DND-41 (cell line): ENCODE measurements at regions not wholly inside any gene's neighbourhood (a gene's known extent, or its start where the extent isn't known, plus 50 kb on each side); places are given as distances from the start of the nearest gene placed in this dataset.

ENCODE experiments used
- ATAC-seq: fragments of 200-7000 bp; cut with Tn5 transposase; 3 replicates; pipeline ENCODE4 v1.9.1; 2021; ENCODE audit warnings: low read depth; ENCODE audit not compliant: insufficient read depth
- DNase-seq: peaks from one replicate; pipeline ENCODE4 v3.0.0-alpha.2; 2020
- H2AFZ ChIP-seq: 2 replicates; pipeline ENCODE4 v1.6.0; 2012; ENCODE audit warnings: low read depth, low read length
- H3K27ac ChIP-seq: 2 replicates; pipeline ENCODE4 v1.5.1; 2012; ENCODE audit warnings: low read length, inconsistent platforms
- H3K27me3 ChIP-seq: fragments of 200-600 bp; sonication (generic); 2 replicates; pipeline ENCODE4 v1.6.0; 2012; ENCODE audit warnings: low read length, mild to moderate bottlenecking, inconsistent platforms; ENCODE audit not compliant: insufficient read depth, poor library complexity
- H3K36me3 ChIP-seq: 2 replicates; pipeline ENCODE4 v1.5.1; 2012; ENCODE audit warnings: low read length, inconsistent platforms; ENCODE audit not compliant: insufficient read depth
- H3K4me1 ChIP-seq: 2 replicates; pipeline ENCODE4 v1.5.1; 2012; ENCODE audit warnings: mild to moderate bottlenecking, low read length; ENCODE audit not compliant: insufficient read depth
- H3K4me2 ChIP-seq: 2 replicates; pipeline ENCODE4 v1.6.0; 2012; ENCODE audit warnings: mild to moderate bottlenecking, moderate library complexity, low read length, inconsistent platforms; ENCODE audit not compliant: insufficient read depth
- H3K4me3 ChIP-seq, 2 experiments: fragments of 200-600 bp in 1 of 2; shearing (Covaris generic) in 1 of 2; 2 replicates each; pipeline ENCODE4 v1.5.1; 2012 to 2016; ENCODE audit warnings: inconsistent platforms in 2 of 2, low read length in 2 of 2, mild to moderate bottlenecking in 2 of 2, low read depth in 1 of 2, moderate library complexity in 1 of 2
- H3K79me2 ChIP-seq: 2 replicates; pipeline ENCODE4 v1.6.0; 2012; ENCODE audit warnings: low read length, inconsistent platforms; ENCODE audit not compliant: insufficient read depth
- H3K9ac ChIP-seq: 2 replicates; pipeline ENCODE4 v1.6.0; 2012; ENCODE audit warnings: low read depth, mild to moderate bottlenecking, inconsistent platforms, low read length, moderate library complexity
- H3K9me3 ChIP-seq: 2 replicates; pipeline ENCODE4 v1.5.1; 2012; ENCODE audit warnings: low read length, moderate library complexity, mild to moderate bottlenecking, inconsistent platforms; ENCODE audit not compliant: insufficient read depth, severe bottlenecking
- H4K20me1 ChIP-seq: 2 replicates; pipeline ENCODE4 v1.6.0; 2012; ENCODE audit warnings: low read length; ENCODE audit not compliant: insufficient read depth
- CTCF ChIP-seq: IDR thresholded peaks from 2 replicates; pipeline ENCODE4 v1.5.1; 2012; ENCODE audit warnings: borderline replicate concordance, low read length, moderate library complexity, mild to moderate bottlenecking; ENCODE audit not compliant: poor library complexity, severe bottlenecking; ENCODE audit errors: extremely low read depth
- EZH2 ChIP-seq: IDR thresholded peaks from 3 replicates; pipeline ENCODE4 v1.6.1; 2012; ENCODE audit warnings: borderline replicate concordance, low read depth, mild to moderate bottlenecking, moderate library complexity, low read length, inconsistent platforms; ENCODE audit not compliant: severe bottlenecking

GRCh38 chr18:38067821-38068220, 502.2 kb upstream of the CELF4 start:
- H3K36me3 ChIP-seq: no peaks in the 10 kb centered on the region
- H3K4me3 ChIP-seq: no peak overlapping the region
- ATAC-seq (no peak), DNase-seq (no peak)
- H4K20me1 ChIP-seq: no peaks in the 10 kb centered on the region
- no peak overlapping the region for H3K9ac ChIP-seq
- H3K4me1 ChIP-seq: no peaks in the 10 kb centered on the region
- TF ChIP-seq CTCF (no peak), EZH2 (no peak)
- no peak overlapping the region for H3K4me2 ChIP-seq
- no peaks in the 10 kb centered on the region for H3K79me2 ChIP-seq
- no peak overlapping the region for H3K27ac ChIP-seq
- H3K27me3 ChIP-seq: no peaks in the 10 kb centered on the region
- H3K9me3 ChIP-seq: no peaks in the 10 kb centered on the region
- H2AFZ ChIP-seq: no peak overlapping the region

GRCh38 chr18:38067086-38067485, 501.5 kb upstream of the CELF4 start:
- H2AFZ ChIP-seq: no peak overlapping the region
- H3K4me3 ChIP-seq: no peak overlapping the region
- TF ChIP-seq CTCF: no peak
- no peak for TF ChIP-seq EZH2
- H3K27ac ChIP-seq: no peak overlapping the region
- DNase-seq (no peak), ATAC-seq (no peak)
- no peaks in the 10 kb centered on the region for H3K36me3 ChIP-seq
- no peak overlapping the region for H3K9ac ChIP-seq
- no peaks in the 10 kb centered on the region for H3K9me3 ChIP-seq
- no peak overlapping the region for H3K4me2 ChIP-seq
- no peaks in the 10 kb centered on the region for H3K79me2 ChIP-seq
- no peaks in the 10 kb centered on the region for H3K4me1 ChIP-seq
- H3K27me3 ChIP-seq: no peaks in the 10 kb centered on the region
- H4K20me1 ChIP-seq: no peaks in the 10 kb centered on the region

- Histone ChIP-seq H3K27ac (no peak overlapping the region), H3K4me2 (no peak overlapping the region), H3K4me3 (no peak overlapping the region), H3K4me1 (no peaks in the 10 kb centered on the region), H3K9me3 (no peaks in the 10 kb centered on the region), H3K9ac (no peak overlapping the region), H2AFZ (no peak overlapping the region), H3K79me2 (no peaks in the 10 kb centered on the region), H4K20me1 (no peaks in the 10 kb centered on the region), H3K36me3 (no peaks in the 10 kb centered on the region), H3K27me3 (no peaks in the 10 kb centered on the region)
- TF ChIP-seq CTCF: no peak
- no peak for TF ChIP-seq EZH2
- DNase-seq: no peak
- ATAC-seq: no peak
Observed at GRCh38 chr18:38052879-38053590, 487.4 kb upstream of the CELF4 start.

- H3K9me3 ChIP-seq: no peaks in the 10 kb centered on the region
- ATAC-seq (no peak), DNase-seq (no peak)
Observed at GRCh38 chr18:38047820-38048219, 482.2 kb upstream of the CELF4 start.

More at GRCh38 chr18:38047820-38048219, 482.2 kb upstream of the CELF4 start:
- Histone ChIP-seq H3K27ac (no peak overlapping the region), H3K9ac (no peak overlapping the region), H2AFZ (no peak overlapping the region), H3K4me3 (no peak overlapping the region), H4K20me1 (no peaks in the 10 kb centered on the region), H3K4me2 (no peak overlapping the region), H3K4me1 (no peaks in the 10 kb centered on the region), H3K79me2 (no peaks in the 10 kb centered on the region), H3K27me3 (no peaks in the 10 kb centered on the region), H3K36me3 (no peaks in the 10 kb centered on the region)
- TF ChIP-seq EZH2: no peak
- peak; percentile 30 for TF ChIP-seq CTCF
